ENCODE measurements at regions not wholly inside any gene's neighbourhood (a gene's known extent, or its start where the extent isn't known, plus 50 kb on each side); places are given as distances from the start of the nearest gene placed in this dataset.

- Histone ChIP-seq H3K9me3 (peaks cover 0 to 26% of the 10 kb centered on the region in 2 donors), H3K4me1 (no peaks in the 10 kb centered on the region), H3K27me3 (no peaks in the 10 kb centered on the region), H3K36me3 (no peaks in the 10 kb centered on the region), H3K27ac (no peak overlapping the region), H3K4me3 (no peak overlapping the region)
- no peak for DNase-seq (ENCODE audit: low spot score)
- TF ChIP-seq CTCF (IDR thresholded peaks at IDR 0.05), result no peak
Observed at GRCh38 chr18:44374966-44375365, 305.7 kb upstream of the SETBP1 start.

GRCh38 chr18:44386401-44386800 is 294.3 kb upstream of the SETBP1 start:
- no peaks in the 10 kb centered on the region for H3K4me1 ChIP-seq
- no peak overlapping the region for H3K27ac ChIP-seq
- no peaks in the 10 kb centered on the region for H3K36me3 ChIP-seq
- TF ChIP-seq CTCF (IDR thresholded peaks at IDR 0.05), result no peak
- H3K9me3 ChIP-seq, result no peaks in the 10 kb centered on the region
- no peak overlapping the region for H3K4me3 ChIP-seq
- H3K27me3 ChIP-seq, result no peaks in the 10 kb centered on the region
- DNase-seq (ENCODE audit: low spot score), result no peak

- Histone ChIP-seq H3K27ac (no peak overlapping the region), H3K4me3 (no peak overlapping the region), H3K9me3 (no peaks in the 10 kb centered on the region), H3K36me3 (no peaks in the 10 kb centered on the region), H3K4me1 (no peaks in the 10 kb centered on the region), H3K27me3 (no peaks in the 10 kb centered on the region)
- no peak for DNase-seq (ENCODE audit: low spot score)
- TF ChIP-seq CTCF (IDR thresholded peaks at IDR 0.05), result no peak
Observed at GRCh38 chr18:44388329-44388728, 292.4 kb upstream of the SETBP1 start.

- Histone ChIP-seq H3K36me3 (no peaks in the 10 kb centered on the region), H3K4me3 (no peak overlapping the region), H3K9me3 (no peaks in the 10 kb centered on the region), H3K4me1 (no peaks in the 10 kb centered on the region), H3K27me3 (no peaks in the 10 kb centered on the region), H3K27ac (no peak overlapping the region)
- no peak for DNase-seq (ENCODE audit: low spot score)
- no peak for TF ChIP-seq CTCF (IDR thresholded peaks at IDR 0.05)
Observed at GRCh38 chr18:44392933-44393332, 287.8 kb upstream of the SETBP1 start.

GRCh38 chr18:44393406-44393805 is 287.3 kb upstream of the SETBP1 start:
- H3K36me3 ChIP-seq, result no peaks in the 10 kb centered on the region
- H3K27me3 ChIP-seq, result no peaks in the 10 kb centered on the region
- no peak overlapping the region for H3K27ac ChIP-seq
- H3K4me3 ChIP-seq, result no peak overlapping the region
- H3K9me3 ChIP-seq, result no peaks in the 10 kb centered on the region
- TF ChIP-seq CTCF (IDR thresholded peaks at IDR 0.05), result no peak
- no peaks in the 10 kb centered on the region for H3K4me1 ChIP-seq
- DNase-seq (ENCODE audit: low spot score), result no peak

GRCh38 chr18:44396550-44396949 is 284.1 kb upstream of the SETBP1 start:
- DNase-seq (ENCODE audit: low spot score), result no peak
- Histone ChIP-seq H3K4me3 (no peak overlapping the region), H3K27ac (no peak overlapping the region), H3K4me1 (no peaks in the 10 kb centered on the region), H3K36me3 (no peaks in the 10 kb centered on the region), H3K27me3 (no peaks in the 10 kb centered on the region), H3K9me3 (no peaks in the 10 kb centered on the region)
- TF ChIP-seq CTCF (IDR thresholded peaks at IDR 0.05), result no peak

Measured in right atrium auricular region (tissue), 2 donors.